HG03469 (cell line): ENCODE measurements at regions not wholly inside any gene's neighbourhood (a gene's known extent, or its start where the extent isn't known, plus 50 kb on each side); places are given as distances from the start of the nearest gene placed in this dataset.

ENCODE experiments used
- ATAC-seq: cut with Tn5 transposase; IDR thresholded peaks from one replicate; pipeline ENCODE4 v1.9.1; 2021; ENCODE audit warnings: mild to moderate bottlenecking, moderate library complexity, moderate number of reproducible peaks; ENCODE audit not compliant: unreplicated experiment

- ATAC-seq = no peak
These were observed 874.6 kb upstream of the PRMT6 start for GRCh38 chr1:106181866-106182265.

GRCh38 chr1:106185089-106185488, 871.4 kb upstream of the PRMT6 start:
- no peak for ATAC-seq

GRCh38 chr1:106189780-106190179, 866.7 kb upstream of the PRMT6 start:
- ATAC-seq = no peak

- no peak for ATAC-seq
These were observed 862.3 kb upstream of the PRMT6 start for GRCh38 chr1:106194206-106194605.

GRCh38 chr1:106200711-106201110, 855.8 kb upstream of the PRMT6 start:
- ATAC-seq = no peak

GRCh38 chr1:106207185-106207584, 849.3 kb upstream of the PRMT6 start:
- ATAC-seq = no peak

- no peak for ATAC-seq
These were observed 838.7 kb upstream of the PRMT6 start for GRCh38 chr1:106217765-106218164.

- no peak for ATAC-seq
These were observed 834.1 kb upstream of the PRMT6 start for GRCh38 chr1:106222403-106222802.

- ATAC-seq = no peak
These were observed 833.3 kb upstream of the PRMT6 start for GRCh38 chr1:106223213-106223612.

GRCh38 chr1:106224426-106224825, 832.0 kb upstream of the PRMT6 start:
- no peak for ATAC-seq

- no peak for ATAC-seq
These were observed 831.1 kb upstream of the PRMT6 start for GRCh38 chr1:106225403-106225802.

- ATAC-seq = no peak
These were observed 829.9 kb upstream of the PRMT6 start for GRCh38 chr1:106226550-106226949.

- ATAC-seq = no peak
These were observed 824.3 kb upstream of the PRMT6 start for GRCh38 chr1:106232128-106232527.

GRCh38 chr1:106233511-106233910, 823.0 kb upstream of the PRMT6 start:
- no peak for ATAC-seq

GRCh38 chr1:106249365-106249764, 807.1 kb upstream of the PRMT6 start:
- ATAC-seq = no peak

GRCh38 chr1:106249810-106250209, 806.7 kb upstream of the PRMT6 start:
- no peak for ATAC-seq

GRCh38 chr1:106254748-106255147, 801.7 kb upstream of the PRMT6 start:
- no peak for ATAC-seq

GRCh38 chr1:106266786-106267185, 789.7 kb upstream of the PRMT6 start:
- no peak for ATAC-seq

- ATAC-seq = no peak
These were observed 788.4 kb upstream of the PRMT6 start for GRCh38 chr1:106268070-106268469.

- no peak for ATAC-seq
These were observed 779.6 kb upstream of the PRMT6 start for GRCh38 chr1:106276871-106277270.

GRCh38 chr1:106277786-106278185, 778.7 kb upstream of the PRMT6 start:
- ATAC-seq = no peak

- ATAC-seq = no peak
These were observed 777.8 kb upstream of the PRMT6 start for GRCh38 chr1:106278716-106279115.

- no peak for ATAC-seq
These were observed 767.1 kb upstream of the PRMT6 start for GRCh38 chr1:106289265-106289928.
